Parathyroid adenoma (tissue), 2 donors: ENCODE measurements at regions not wholly inside any gene's neighbourhood (a gene's known extent, or its start where the extent isn't known, plus 50 kb on each side); places are given as distances from the start of the nearest gene placed in this dataset.

Experiments used
- H2AFZ ChIP-seq: fragments of 300-600 bp; sonication (generic); one replicate; pipeline ENCODE4 v1.7.0; 2017; ENCODE audit warnings: antibody characterized with exemption, mild to moderate bottlenecking
- H3K27ac ChIP-seq: fragments of 300-600 bp; sonication (generic); one replicate; pipeline ENCODE4 v1.7.0; 2017
- H3K27me3 ChIP-seq: fragments of 300-600 bp; sonication (generic); one replicate; pipeline ENCODE4 v1.7.0; 2017; ENCODE audit warnings: low read length; ENCODE audit not compliant: control insufficient read depth, insufficient read depth
- H3K36me3 ChIP-seq: fragments of 300-600 bp; sonication (generic); one replicate; pipeline ENCODE4 v1.7.0; 2017; ENCODE audit warnings: low read length; ENCODE audit not compliant: control insufficient read depth, insufficient read depth
- H3K4me1 ChIP-seq: fragments of 300-600 bp; sonication (generic); one replicate; pipeline ENCODE4 v1.7.0; 2017; ENCODE audit warnings: control low read depth
- H3K4me2 ChIP-seq: fragments of 300-600 bp; sonication (generic); one replicate; pipeline ENCODE4 v1.7.0; 2017; ENCODE audit warnings: low read length
- H3K4me3 ChIP-seq: fragments of 300-600 bp; sonication (generic); one replicate; pipeline ENCODE4 v1.7.0; 2017; ENCODE audit warnings: low read depth, low read length
- H3K79me2 ChIP-seq: fragments of 300-600 bp; sonication (generic); one replicate; pipeline ENCODE4 v1.7.0; 2017; ENCODE audit warnings: control low read depth
- H3K9ac ChIP-seq: fragments of 300-600 bp; sonication (generic); one replicate; pipeline ENCODE4 v1.7.0; 2017; ENCODE audit warnings: mild to moderate bottlenecking
- H3K9me3 ChIP-seq: fragments of 300-600 bp; sonication (generic); one replicate; pipeline ENCODE4 v1.7.0; 2017; ENCODE audit warnings: low read length; ENCODE audit not compliant: control insufficient read depth
- TF ChIP-seq, protein P1 (sequence below): fragments of 300-600 bp; sonication (generic); IDR thresholded peaks from one replicate; pipeline ENCODE4 v1.7.0; 2017; ENCODE audit warnings: antibody characterized with exemption, mild to moderate bottlenecking
- donor health status: primary hyperparathyroidism.

GRCh38 chr12:46617167-46617566 lies 208.6 kb downstream of the SLC38A4 start:
- Histone ChIP-seq H3K9me3 (no peaks in the 10 kb centered on the region), H3K4me3 (no peak overlapping the region), H3K27me3 (no peaks in the 10 kb centered on the region), H3K27ac (no peak overlapping the region), H3K4me2 (no peak overlapping the region), H3K4me1 (no peaks in the 10 kb centered on the region), H3K36me3 (no peaks in the 10 kb centered on the region), H3K9ac (no peak overlapping the region), H2AFZ (no peak overlapping the region), H3K79me2 (no peaks in the 10 kb centered on the region)
- TF ChIP-seq, protein P1, sequence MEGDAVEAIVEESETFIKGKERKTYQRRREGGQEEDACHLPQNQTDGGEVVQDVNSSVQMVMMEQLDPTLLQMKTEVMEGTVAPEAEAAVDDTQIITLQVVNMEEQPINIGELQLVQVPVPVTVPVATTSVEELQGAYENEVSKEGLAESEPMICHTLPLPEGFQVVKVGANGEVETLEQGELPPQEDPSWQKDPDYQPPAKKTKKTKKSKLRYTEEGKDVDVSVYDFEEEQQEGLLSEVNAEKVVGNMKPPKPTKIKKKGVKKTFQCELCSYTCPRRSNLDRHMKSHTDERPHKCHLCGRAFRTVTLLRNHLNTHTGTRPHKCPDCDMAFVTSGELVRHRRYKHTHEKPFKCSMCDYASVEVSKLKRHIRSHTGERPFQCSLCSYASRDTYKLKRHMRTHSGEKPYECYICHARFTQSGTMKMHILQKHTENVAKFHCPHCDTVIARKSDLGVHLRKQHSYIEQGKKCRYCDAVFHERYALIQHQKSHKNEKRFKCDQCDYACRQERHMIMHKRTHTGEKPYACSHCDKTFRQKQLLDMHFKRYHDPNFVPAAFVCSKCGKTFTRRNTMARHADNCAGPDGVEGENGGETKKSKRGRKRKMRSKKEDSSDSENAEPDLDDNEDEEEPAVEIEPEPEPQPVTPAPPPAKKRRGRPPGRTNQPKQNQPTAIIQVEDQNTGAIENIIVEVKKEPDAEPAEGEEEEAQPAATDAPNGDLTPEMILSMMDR, result no peak

DNA sequence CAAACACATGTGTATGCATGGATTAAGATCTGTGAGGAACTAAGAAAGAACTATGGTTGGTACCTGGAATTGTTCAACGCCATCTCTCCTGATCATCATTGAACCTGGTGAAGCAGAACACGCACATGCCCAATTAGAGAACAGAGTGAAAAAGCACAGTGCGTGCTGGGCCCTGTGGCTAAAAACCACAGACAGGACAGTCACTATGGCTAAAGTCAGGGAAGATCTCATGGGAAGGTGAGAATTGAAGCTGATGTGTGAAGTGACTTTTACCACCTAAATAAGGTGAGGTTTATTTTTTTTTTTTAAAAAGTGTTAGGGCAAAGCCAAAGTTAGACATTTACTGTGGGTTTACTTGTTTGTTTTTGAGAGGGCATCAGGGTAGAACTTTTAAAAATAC lies 215.0 kb downstream of the SLC38A4 start:
- Histone ChIP-seq H3K27ac (no peak overlapping the region), H3K27me3 (no peaks in the 10 kb centered on the region), H2AFZ (no peak overlapping the region), H3K36me3 (no peaks in the 10 kb centered on the region), H3K4me2 (no peak overlapping the region), H3K4me3 (no peak overlapping the region), H3K9ac (no peak overlapping the region), H3K9me3 (no peaks in the 10 kb centered on the region), H3K79me2 (no peaks in the 10 kb centered on the region), H3K4me1 (peaks cover 3% of the 10 kb centered on the region)
- TF ChIP-seq, protein P1, result no peak

- Histone ChIP-seq H3K4me1 (peaks cover 3% of the 10 kb centered on the region), H3K79me2 (no peaks in the 10 kb centered on the region), H3K36me3 (no peaks in the 10 kb centered on the region), H2AFZ (no peak overlapping the region), H3K27me3 (no peaks in the 10 kb centered on the region), H3K4me2 (no peak overlapping the region), H3K9me3 (no peaks in the 10 kb centered on the region), H3K4me3 (no peak overlapping the region), H3K27ac (no peak overlapping the region), H3K9ac (no peak overlapping the region)
- TF ChIP-seq, protein P1, result no peak
Observed at GRCh38 chr12:46609674-46610073, 216.1 kb downstream of the SLC38A4 start.

GRCh38 chr12:46609273-46609623 lies 216.5 kb downstream of the SLC38A4 start:
- H3K9ac ChIP-seq, result no peak overlapping the region
- H3K9me3 ChIP-seq, result no peaks in the 10 kb centered on the region
- no peaks in the 10 kb centered on the region for H3K27me3 ChIP-seq
- no peak overlapping the region for H3K4me3 ChIP-seq
- H3K4me2 ChIP-seq, result no peak overlapping the region
- no peak overlapping the region for H3K27ac ChIP-seq
- H3K79me2 ChIP-seq, result no peaks in the 10 kb centered on the region
- no peaks in the 10 kb centered on the region for H3K36me3 ChIP-seq
- no peak overlapping the region for H2AFZ ChIP-seq
- peaks cover 3% of the 10 kb centered on the region for H3K4me1 ChIP-seq
- TF ChIP-seq, protein P1, result no peak

- H3K79me2 ChIP-seq, result no peaks in the 10 kb centered on the region
- no peaks in the 10 kb centered on the region for H3K27me3 ChIP-seq
- no peak overlapping the region for H3K9ac ChIP-seq
- no peak overlapping the region for H3K27ac ChIP-seq
- TF ChIP-seq, protein P1, result no peak
- H3K36me3 ChIP-seq, result no peaks in the 10 kb centered on the region
- no peak overlapping the region for H3K4me2 ChIP-seq
- H3K4me1 ChIP-seq, result peaks cover 3% of the 10 kb centered on the region
- peak overlapping the region; percentile 21 for H2AFZ ChIP-seq
- no peaks in the 10 kb centered on the region for H3K9me3 ChIP-seq
- no peak overlapping the region for H3K4me3 ChIP-seq
Observed at GRCh38 chr12:46608431-46609272, 217.1 kb downstream of the SLC38A4 start.
